ENCODE measurements at regions not wholly inside any gene's neighbourhood (a gene's known extent, or its start where the extent isn't known, plus 50 kb on each side); places are given as distances from the start of the nearest gene placed in this dataset.
A peak's percentile ranks its signal among the peaks of the same experiment; 100 is the strongest.

- no peak for TF ChIP-seq CTCF (IDR thresholded peaks at IDR 0.05; ENCODE audit: unreplicated experiment)
- Mint-ChIP-seq H3K4me1 (ENCODE audit: insufficient read depth, unreplicated experiment) (peaks cover 6% of the 10 kb centered on the region), H3K4me3 (ENCODE audit: unreplicated experiment) (no peak overlapping the region), H3K27ac (ENCODE audit: low read depth, unreplicated experiment) (no peak overlapping the region), H3K36me3 (ENCODE audit: insufficient read depth, unreplicated experiment) (no peaks in the 10 kb centered on the region), H3K27me3 (ENCODE audit: insufficient read depth, unreplicated experiment) (no peaks in the 10 kb centered on the region), H3K9me3 (ENCODE audit: unreplicated experiment) (no peaks in the 10 kb centered on the region)
- DNase-seq (ENCODE audit: unreplicated experiment) = no peak
- BruUV-seq (replicated peaks) = no TSS peak
- intact Hi-C loops (cut with micrococcal nuclease) = no loop called here
- ChIA-PET POLR2A (no interaction called here), CTCF (no interaction called here)
Measured at GRCh38 chr12:87217491-87217890, 811.7 kb downstream of the C12orf50 start.

- POLR2A ChIA-PET = interaction anchor here (0.6 kb wide), 1 partner anchor 609 kb away, joined by 3 read pairs; no protein-coding TSS in a partner anchor
- CTCF ChIA-PET = no interaction called here
- H3K27ac Mint-ChIP-seq (ENCODE audit: low read depth, unreplicated experiment) = no peak overlapping the region
Measured at GRCh38 chr12:87216436-87216835, 812.8 kb downstream of the C12orf50 start.

GRCh38 chr12:87202189-87202588 is 827.0 kb downstream of the C12orf50 start:
- no TSS peak for BruUV-seq (replicated peaks)
- no peaks in the 10 kb centered on the region for H3K27me3 Mint-ChIP-seq (ENCODE audit: insufficient read depth, unreplicated experiment)

More at GRCh38 chr12:87216436-87216835, 812.8 kb downstream of the C12orf50 start:
- DNase-seq (ENCODE audit: unreplicated experiment) = peak; percentile 72
- intact Hi-C loops (cut with micrococcal nuclease) = no loop called here
- Mint-ChIP-seq H3K9me3 (ENCODE audit: unreplicated experiment) (no peaks in the 10 kb centered on the region), H3K4me1 (ENCODE audit: insufficient read depth, unreplicated experiment) (peaks cover 6% of the 10 kb centered on the region), H3K4me3 (ENCODE audit: unreplicated experiment) (no peak overlapping the region), H3K27me3 (ENCODE audit: insufficient read depth, unreplicated experiment) (no peaks in the 10 kb centered on the region), H3K36me3 (ENCODE audit: insufficient read depth, unreplicated experiment) (no peaks in the 10 kb centered on the region)
- TF ChIP-seq CTCF (IDR thresholded peaks at IDR 0.05; ENCODE audit: unreplicated experiment) = no peak
- BruUV-seq (replicated peaks) = no TSS peak

GRCh38 chr12:87201598-87201997 is 827.6 kb downstream of the C12orf50 start:
- Mint-ChIP-seq H3K27ac (ENCODE audit: low read depth, unreplicated experiment) (no peak overlapping the region), H3K4me3 (ENCODE audit: unreplicated experiment) (no peak overlapping the region), H3K4me1 (ENCODE audit: insufficient read depth, unreplicated experiment) (no peaks in the 10 kb centered on the region), H3K27me3 (ENCODE audit: insufficient read depth, unreplicated experiment) (no peaks in the 10 kb centered on the region), H3K9me3 (ENCODE audit: unreplicated experiment) (peaks cover 7% of the 10 kb centered on the region), H3K36me3 (ENCODE audit: insufficient read depth, unreplicated experiment) (no peaks in the 10 kb centered on the region)
- BruUV-seq (replicated peaks) = no TSS peak
- ChIA-PET CTCF (no interaction called here), POLR2A (no interaction called here)
- DNase-seq (ENCODE audit: unreplicated experiment) = no peak
- intact Hi-C loops (cut with micrococcal nuclease) = no loop called here
- TF ChIP-seq CTCF (IDR thresholded peaks at IDR 0.05; ENCODE audit: unreplicated experiment) = no peak

More at GRCh38 chr12:87202189-87202588, 827.0 kb downstream of the C12orf50 start:
- POLR2A ChIA-PET = no interaction called here
- no peak for DNase-seq (ENCODE audit: unreplicated experiment)
- no peak for TF ChIP-seq CTCF (IDR thresholded peaks at IDR 0.05; ENCODE audit: unreplicated experiment)
- H3K4me3 Mint-ChIP-seq (ENCODE audit: unreplicated experiment) = no peak overlapping the region
- peaks cover 13% of the 10 kb centered on the region for H3K9me3 Mint-ChIP-seq (ENCODE audit: unreplicated experiment)
- no peaks in the 10 kb centered on the region for H3K36me3 Mint-ChIP-seq (ENCODE audit: insufficient read depth, unreplicated experiment)
- H3K4me1 Mint-ChIP-seq (ENCODE audit: insufficient read depth, unreplicated experiment) = no peaks in the 10 kb centered on the region
- H3K27ac Mint-ChIP-seq (ENCODE audit: low read depth, unreplicated experiment) = no peak overlapping the region
- CTCF ChIA-PET = no interaction called here
- intact Hi-C loops (cut with micrococcal nuclease) = no loop called here
